IMR-90 (cell line): ENCODE measurements at regions not wholly inside any gene's neighbourhood (a gene's known extent, or its start where the extent isn't known, plus 50 kb on each side); places are given as distances from the start of the nearest gene placed in this dataset.

Experiments used
- BHLHE40 ChIP-seq: fragments of 150-350 bp; IDR thresholded peaks from 2 replicates; pipeline ENCODE4 v1.6.1; 2016; ENCODE audit warnings: mild to moderate bottlenecking, low read depth, low read length
- CEBPB ChIP-seq: IDR thresholded peaks from 2 replicates; pipeline ENCODE4 v1.6.1; 2012; ENCODE audit warnings: low read depth, low read length, improper control_type of control experiment
- CHD1 ChIP-seq: IDR thresholded peaks from 2 replicates; pipeline ENCODE4 v1.6.1; 2012; ENCODE audit warnings: low read depth, low read length, improper control_type of control experiment
- CTCF ChIP-seq: conservative IDR thresholded peaks from 2 replicates; pipeline ENCODE4 v1.5.1; 2012; ENCODE audit warnings: mild to moderate bottlenecking, low read depth, low read length, improper control_type of control experiment
- FOS ChIP-seq: fragments of 150-350 bp; IDR thresholded peaks from 2 replicates; pipeline ENCODE4 v1.6.1; 2016; ENCODE audit warnings: low read depth, low read length
- MAFK ChIP-seq: IDR thresholded peaks from 2 replicates; pipeline ENCODE4 v1.6.1; 2012; ENCODE audit warnings: low read depth, low read length, improper control_type of control experiment
- MAZ ChIP-seq: IDR thresholded peaks from 2 replicates; pipeline ENCODE4 v1.6.1; 2012; ENCODE audit warnings: low read depth, mild to moderate bottlenecking, low read length, improper control_type of control experiment, moderate library complexity, borderline replicate concordance
- MXI1 ChIP-seq: IDR thresholded peaks from 2 replicates; pipeline ENCODE4 v1.6.1; 2012; ENCODE audit warnings: low read depth, mild to moderate bottlenecking, low read length, moderate library complexity, borderline replicate concordance
- NFE2L2 ChIP-seq: fragments of 150-350 bp; IDR thresholded peaks from 2 replicates; pipeline ENCODE4 v1.6.1; 2016; ENCODE audit warnings: low read depth, mild to moderate bottlenecking, low read length
- POLR2A ChIP-seq: IDR thresholded peaks from 2 replicates; pipeline ENCODE4 v1.6.1; 2012; ENCODE audit warnings: mild to moderate bottlenecking, low read depth, low read length
- RCOR1 ChIP-seq: IDR thresholded peaks from 2 replicates; pipeline ENCODE4 v1.6.1; 2012; ENCODE audit warnings: mild to moderate bottlenecking, low read length, improper control_type of control experiment; ENCODE audit not compliant: insufficient replicate concordance
- RFX5 ChIP-seq: IDR thresholded peaks from 2 replicates; pipeline ENCODE4 v1.8.0; 2012; ENCODE audit warnings: low read depth, mild to moderate bottlenecking, low read length, moderate library complexity
- SMC3 ChIP-seq: fragments of 150-350 bp; IDR thresholded peaks from 2 replicates; pipeline ENCODE4 v1.6.1; 2016; ENCODE audit warnings: low read depth, mild to moderate bottlenecking, antibody characterized with exemption, low read length, moderate library complexity
- TF ChIP-seq, protein P1 (sequence below): fragments of 150-350 bp; IDR thresholded peaks from 2 replicates; pipeline ENCODE4 v1.6.1; 2016; ENCODE audit warnings: low read depth, mild to moderate bottlenecking, low read length, moderate library complexity, borderline replicate concordance

DNA sequence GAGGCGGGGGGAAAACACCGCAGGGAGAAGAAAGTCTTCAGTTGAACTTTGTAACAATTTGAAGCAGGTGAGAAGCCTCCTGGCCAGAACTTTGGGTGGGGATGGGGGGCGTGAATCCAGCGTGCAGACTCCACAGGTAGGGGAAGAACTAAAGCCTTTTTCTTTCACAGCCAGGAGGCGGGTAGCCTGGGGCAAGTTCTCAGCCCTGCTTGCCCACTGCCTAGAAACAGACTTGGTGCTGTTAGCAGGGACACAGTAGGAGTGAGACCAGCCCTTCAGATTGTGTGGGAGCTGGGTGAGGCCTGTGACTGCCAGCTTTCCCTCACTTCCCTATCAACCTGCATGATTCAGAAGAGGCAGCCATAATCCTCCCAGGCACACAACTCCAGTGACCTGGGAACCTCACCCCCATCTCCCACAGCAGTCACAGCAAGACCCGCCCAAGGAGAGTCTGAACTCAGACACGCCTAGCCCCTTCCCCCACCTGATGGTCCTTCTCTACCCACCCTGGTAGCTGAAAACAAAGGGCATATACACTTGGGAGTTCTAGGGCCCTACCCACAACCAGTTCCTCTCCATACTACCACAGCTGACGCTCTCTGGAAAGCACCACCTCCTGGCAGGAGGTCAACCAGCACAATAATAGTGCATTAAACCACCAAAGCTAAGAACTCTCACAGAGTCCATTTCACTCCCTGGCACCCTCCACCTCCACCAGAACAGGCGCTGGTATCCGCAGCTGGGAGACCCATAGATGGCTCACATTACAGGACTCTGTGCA, 83.5 kb upstream of the CDC42BPA start:
- TF ChIP-seq CTCF (no peak), CEBPB (no peak), RFX5 (no peak), POLR2A (no peak), FOS (no peak), RCOR1 (no peak), MAFK (no peak), BHLHE40 (no peak), SMC3 (no peak), MAZ (no peak), CHD1 (no peak), NFE2L2 (no peak), MXI1 (no peak)
- TF ChIP-seq, protein P1, sequence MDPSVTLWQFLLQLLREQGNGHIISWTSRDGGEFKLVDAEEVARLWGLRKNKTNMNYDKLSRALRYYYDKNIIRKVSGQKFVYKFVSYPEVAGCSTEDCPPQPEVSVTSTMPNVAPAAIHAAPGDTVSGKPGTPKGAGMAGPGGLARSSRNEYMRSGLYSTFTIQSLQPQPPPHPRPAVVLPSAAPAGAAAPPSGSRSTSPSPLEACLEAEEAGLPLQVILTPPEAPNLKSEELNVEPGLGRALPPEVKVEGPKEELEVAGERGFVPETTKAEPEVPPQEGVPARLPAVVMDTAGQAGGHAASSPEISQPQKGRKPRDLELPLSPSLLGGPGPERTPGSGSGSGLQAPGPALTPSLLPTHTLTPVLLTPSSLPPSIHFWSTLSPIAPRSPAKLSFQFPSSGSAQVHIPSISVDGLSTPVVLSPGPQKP = no peak
